Smooth muscle cell (in vitro differentiated cells): ENCODE measurements at regions not wholly inside any gene's neighbourhood (a gene's known extent, or its start where the extent isn't known, plus 50 kb on each side); places are given as distances from the start of the nearest gene placed in this dataset.

Experiments
- DNase-seq: peaks from one replicate; lab custom pipeline; 2025; ENCODE audit not compliant: unreplicated experiment; lab: John Stamatoyannopoulos, UW
- H2AFZ ChIP-seq: fragments of 200-600 bp; sonication (generic); 2 replicates; pipeline ENCODE4 v1.6.0; 2016; ENCODE audit warnings: antibody characterized with exemption, low read depth, mild to moderate bottlenecking
- H3F3A ChIP-seq: fragments of 200-600 bp; sonication (generic); 2 replicates; pipeline ENCODE4 v1.6.0; 2017; ENCODE audit warnings: antibody characterized with exemption, low read depth
- H3K27ac ChIP-seq: fragments of 200-600 bp; sonication (generic); 2 replicates; pipeline ENCODE4 v1.5.1; 2016; ENCODE audit warnings: low read depth, mild to moderate bottlenecking
- H3K27me3 ChIP-seq: fragments of 200-600 bp; sonication (generic); 2 replicates; pipeline ENCODE4 v1.6.1; 2016; ENCODE audit warnings: low read depth, mild to moderate bottlenecking
- H3K36me3 ChIP-seq: fragments of 200-600 bp; sonication (generic); 2 replicates; pipeline ENCODE4 v1.5.1; 2016; ENCODE audit warnings: low read depth
- H3K4me1 ChIP-seq: fragments of 200-600 bp; sonication (generic); 2 replicates; pipeline ENCODE4 v1.5.1; 2016; ENCODE audit warnings: low read depth
- H3K4me2 ChIP-seq: fragments of 200-600 bp; sonication (generic); 2 replicates; pipeline ENCODE4 v1.6.0; 2016; ENCODE audit warnings: mild to moderate bottlenecking
- H3K4me3 ChIP-seq: fragments of 200-600 bp; sonication (generic); 2 replicates; pipeline ENCODE4 v1.5.1; 2016; ENCODE audit warnings: mild to moderate bottlenecking
- H3K79me2 ChIP-seq: fragments of 200-600 bp; sonication (generic); 2 replicates; pipeline ENCODE4 v1.6.0; 2016; ENCODE audit warnings: low read depth, mild to moderate bottlenecking
- H3K9ac ChIP-seq: fragments of 200-600 bp; sonication (generic); 2 replicates; pipeline ENCODE4 v1.6.0; 2016; ENCODE audit warnings: low read depth
- H3K9me3 ChIP-seq: fragments of 200-600 bp; sonication (generic); replicated peaks from 2 replicates; pipeline ENCODE4 v1.5.1; 2016; ENCODE audit warnings: low read depth
- H4K20me1 ChIP-seq: fragments of 200-600 bp; sonication (generic); 2 replicates; pipeline ENCODE4 v1.6.0; 2016; ENCODE audit warnings: low read depth
- WGBS: methylation state at CpG from one replicate; pipeline ENCODE4 v1.1.7; 2016; ENCODE audit warnings: low lambda C conversion rate; 5-methylcytosine and 5-hydroxymethylcytosine counted together
- TF ChIP-seq, protein P1 (sequence below): fragments of 200-600 bp; sonication (generic); IDR thresholded peaks from 2 replicates; pipeline ENCODE4 v1.5.1; 2017; ENCODE audit warnings: borderline replicate concordance, mild to moderate bottlenecking, antibody characterized with exemption; ENCODE audit not compliant: insufficient read depth, poor library complexity, severe bottlenecking

DNA sequence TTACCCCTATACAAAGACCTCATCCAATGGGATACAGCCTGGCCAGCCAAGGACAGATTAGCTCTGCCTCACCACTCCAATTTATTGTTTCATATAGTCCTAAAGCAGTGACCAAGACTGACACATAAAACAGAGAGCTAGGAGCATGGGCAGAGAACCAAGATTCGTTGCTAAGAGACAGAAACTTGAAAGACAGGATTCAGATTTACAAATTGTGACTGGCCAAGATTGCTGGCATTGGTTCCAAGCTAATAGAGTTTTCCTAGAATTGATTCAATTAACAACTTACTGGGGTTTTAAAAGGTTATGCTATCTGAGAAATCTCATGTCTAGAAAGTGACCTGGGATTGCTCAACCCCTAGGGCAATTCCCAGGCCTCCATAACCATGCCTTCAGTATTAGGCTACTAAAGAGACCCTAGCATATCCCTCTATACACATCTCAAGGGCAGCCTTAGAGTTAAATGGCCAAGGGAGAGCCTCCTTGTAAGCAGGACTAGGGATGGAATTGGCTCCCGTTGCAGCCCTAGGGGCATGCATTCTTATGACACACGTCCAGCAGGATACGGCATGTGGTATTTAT is 75.6 kb downstream of the ICOS start:
- no peaks in the 10 kb centered on the region for H3K27me3 ChIP-seq
- H3K4me2 ChIP-seq: no peak overlapping the region
- H2AFZ ChIP-seq: no peak overlapping the region
- no peaks in the 10 kb centered on the region for H3K36me3 ChIP-seq
- DNase-seq: no peak
- H3K27ac ChIP-seq: no peak overlapping the region
- no peaks in the 10 kb centered on the region for H3K4me1 ChIP-seq
- H3K9ac ChIP-seq: no peak overlapping the region
- H3K9me3 ChIP-seq: no peaks in the 10 kb centered on the region
- WGBS: 58% methylated on average over 4 of the region's 4 CpGs
- no peaks in the 10 kb centered on the region for H3F3A ChIP-seq
- H4K20me1 ChIP-seq: no peaks in the 10 kb centered on the region
- TF ChIP-seq, protein P1, sequence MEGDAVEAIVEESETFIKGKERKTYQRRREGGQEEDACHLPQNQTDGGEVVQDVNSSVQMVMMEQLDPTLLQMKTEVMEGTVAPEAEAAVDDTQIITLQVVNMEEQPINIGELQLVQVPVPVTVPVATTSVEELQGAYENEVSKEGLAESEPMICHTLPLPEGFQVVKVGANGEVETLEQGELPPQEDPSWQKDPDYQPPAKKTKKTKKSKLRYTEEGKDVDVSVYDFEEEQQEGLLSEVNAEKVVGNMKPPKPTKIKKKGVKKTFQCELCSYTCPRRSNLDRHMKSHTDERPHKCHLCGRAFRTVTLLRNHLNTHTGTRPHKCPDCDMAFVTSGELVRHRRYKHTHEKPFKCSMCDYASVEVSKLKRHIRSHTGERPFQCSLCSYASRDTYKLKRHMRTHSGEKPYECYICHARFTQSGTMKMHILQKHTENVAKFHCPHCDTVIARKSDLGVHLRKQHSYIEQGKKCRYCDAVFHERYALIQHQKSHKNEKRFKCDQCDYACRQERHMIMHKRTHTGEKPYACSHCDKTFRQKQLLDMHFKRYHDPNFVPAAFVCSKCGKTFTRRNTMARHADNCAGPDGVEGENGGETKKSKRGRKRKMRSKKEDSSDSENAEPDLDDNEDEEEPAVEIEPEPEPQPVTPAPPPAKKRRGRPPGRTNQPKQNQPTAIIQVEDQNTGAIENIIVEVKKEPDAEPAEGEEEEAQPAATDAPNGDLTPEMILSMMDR: no peak
- no peak overlapping the region for H3K4me3 ChIP-seq
- H3K79me2 ChIP-seq: no peaks in the 10 kb centered on the region

- H3K4me1 ChIP-seq: no peaks in the 10 kb centered on the region
- no peaks in the 10 kb centered on the region for H4K20me1 ChIP-seq
- H3K36me3 ChIP-seq: no peaks in the 10 kb centered on the region
- H3F3A ChIP-seq: no peaks in the 10 kb centered on the region
- no peak overlapping the region for H3K27ac ChIP-seq
- WGBS: 92% methylated on average over 8 of the region's 8 CpGs
- no peaks in the 10 kb centered on the region for H3K79me2 ChIP-seq
- TF ChIP-seq, protein P1: no peak
- no peaks in the 10 kb centered on the region for H3K27me3 ChIP-seq
- no peak overlapping the region for H3K9ac ChIP-seq
- H2AFZ ChIP-seq: no peak overlapping the region
- DNase-seq: no peak
- no peaks in the 10 kb centered on the region for H3K9me3 ChIP-seq
- H3K4me3 ChIP-seq: no peak overlapping the region
- no peak overlapping the region for H3K4me2 ChIP-seq
These were observed 78.7 kb downstream of the ICOS start for GRCh38 chr2:204015118-204015843.

DNA sequence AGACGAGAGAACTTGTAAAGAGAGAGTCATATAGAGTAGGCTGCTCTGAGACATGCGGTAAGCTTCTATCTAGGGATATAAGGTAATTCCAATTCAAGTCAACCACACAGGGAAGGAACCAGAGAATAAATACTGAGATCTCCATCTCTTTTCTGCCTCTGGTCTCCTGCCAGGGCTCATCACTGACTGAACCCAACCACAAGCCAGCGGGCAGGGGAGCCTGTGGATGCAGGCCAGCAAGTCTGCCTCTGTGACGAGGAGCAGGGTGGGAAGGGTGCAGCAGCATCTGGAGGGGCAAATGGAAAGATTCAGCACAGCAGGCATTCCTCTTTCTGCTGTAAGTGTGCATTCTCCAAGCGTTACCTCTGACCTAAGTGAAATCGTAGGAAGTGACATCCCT is 82.2 kb downstream of the ICOS start:
- TF ChIP-seq, protein P1: no peak
- Histone ChIP-seq H2AFZ (no peak overlapping the region), H3K4me3 (no peak overlapping the region), H3K36me3 (no peaks in the 10 kb centered on the region), H3F3A (no peaks in the 10 kb centered on the region), H3K79me2 (no peaks in the 10 kb centered on the region), H3K9me3 (no peaks in the 10 kb centered on the region), H3K4me2 (no peak overlapping the region), H3K9ac (no peak overlapping the region), H3K27me3 (no peaks in the 10 kb centered on the region), H3K27ac (no peak overlapping the region), H3K4me1 (no peaks in the 10 kb centered on the region), H4K20me1 (no peaks in the 10 kb centered on the region)
- WGBS: 89% methylated on average over 6 of the region's 6 CpGs
- DNase-seq: no peak
